Activated naive CD8-positive, alpha-beta T cell treated with anti-CD3 and anti-CD28 coated beads, Interleukin-2, amount 50 U/mL, for 16 hours (primary cell): ENCODE measurements at regions not wholly inside any gene's neighbourhood (a gene's known extent, or its start where the extent isn't known, plus 50 kb on each side); places are given as distances from the start of the nearest gene placed in this dataset.
"Not testable (repeated sequence)": the region's sequence is repeated elsewhere in the genome, so short reads cannot be mapped to it uniquely, and the experiment has no call there.

Source experiments
- DNase-seq: peaks from one replicate; pipeline ENCODE4 v3.0.0-alpha.2; 2020; ENCODE audit warnings: low read depth, low spot score

GRCh38 chr5:124962111-124962510 lies 215.7 kb upstream of the ZNF608 start:
- no peak for DNase-seq

DNA sequence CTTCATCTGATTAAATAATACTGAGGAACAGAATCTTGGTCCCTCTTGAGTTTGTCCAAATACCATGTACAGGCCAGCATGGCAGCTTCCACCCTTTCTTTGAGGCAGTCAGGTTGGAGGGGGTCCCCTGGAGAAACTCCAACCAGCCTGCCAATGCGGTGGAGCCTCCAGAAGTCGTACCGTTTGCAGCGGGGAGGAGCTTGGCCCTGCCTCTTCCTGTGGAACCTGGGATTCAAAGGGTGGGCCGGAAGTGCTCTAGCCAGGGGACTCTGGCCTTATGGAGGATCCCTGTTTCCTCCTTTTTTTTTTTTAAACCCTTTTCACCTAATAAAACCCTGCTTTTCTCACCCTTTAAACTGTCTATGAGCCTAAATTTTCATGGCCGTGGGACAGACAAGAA lies 216.3 kb upstream of the ZNF608 start:
- no peak for DNase-seq

GRCh38 chr5:124963236-124963919 lies 216.9 kb upstream of the ZNF608 start:
- DNase-seq = no peak

- DNase-seq = not testable (repeated sequence)
Measured at GRCh38 chr5:124966741-124967140, 220.3 kb upstream of the ZNF608 start.

DNA sequence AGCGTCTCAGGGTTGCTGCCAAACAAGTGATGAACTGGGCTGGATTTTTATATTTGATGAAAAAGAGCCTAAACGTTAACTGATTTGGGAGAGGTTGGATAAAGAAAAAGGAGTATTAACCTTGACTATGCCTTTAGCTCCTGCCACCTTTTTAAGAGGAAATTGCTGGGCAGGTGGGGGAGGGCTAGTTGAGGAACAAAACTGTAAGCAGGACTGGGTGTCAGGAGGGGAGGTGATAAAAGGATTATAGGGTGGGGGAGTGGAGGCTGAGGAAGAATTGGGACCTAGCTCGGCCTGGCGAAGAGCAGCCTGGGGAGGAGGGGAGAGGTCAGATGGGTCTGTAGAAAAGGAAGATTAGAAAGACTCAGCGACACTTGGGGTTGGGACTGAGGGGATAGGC lies 223.9 kb upstream of the ZNF608 start:
- not testable (repeated sequence) for DNase-seq

GRCh38 chr5:124972703-124973102 lies 226.3 kb upstream of the ZNF608 start:
- DNase-seq = no peak

GRCh38 chr5:124973661-124974060 lies 227.2 kb upstream of the ZNF608 start:
- no peak for DNase-seq

DNA sequence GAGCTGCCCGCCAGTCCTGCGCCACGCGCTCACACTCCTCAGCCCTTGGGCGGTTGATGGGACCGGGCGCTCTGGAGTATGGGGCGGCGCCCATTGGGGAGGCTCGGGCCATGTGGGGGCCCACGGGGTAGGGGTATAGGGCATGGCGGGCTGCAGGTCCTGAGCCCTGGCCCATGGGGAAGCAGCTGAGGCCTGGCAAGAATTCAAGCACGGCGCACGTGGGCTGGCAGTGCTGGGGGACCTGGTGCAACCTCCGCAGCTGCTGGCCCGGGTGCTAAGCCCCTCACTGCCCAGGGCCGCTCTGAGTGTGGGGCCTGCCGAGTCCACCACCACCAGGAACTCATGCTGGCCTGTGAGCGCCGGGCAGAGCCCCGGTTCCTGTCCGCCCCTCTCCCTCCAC lies 229.6 kb upstream of the ZNF608 start:
- no peak for DNase-seq

DNA sequence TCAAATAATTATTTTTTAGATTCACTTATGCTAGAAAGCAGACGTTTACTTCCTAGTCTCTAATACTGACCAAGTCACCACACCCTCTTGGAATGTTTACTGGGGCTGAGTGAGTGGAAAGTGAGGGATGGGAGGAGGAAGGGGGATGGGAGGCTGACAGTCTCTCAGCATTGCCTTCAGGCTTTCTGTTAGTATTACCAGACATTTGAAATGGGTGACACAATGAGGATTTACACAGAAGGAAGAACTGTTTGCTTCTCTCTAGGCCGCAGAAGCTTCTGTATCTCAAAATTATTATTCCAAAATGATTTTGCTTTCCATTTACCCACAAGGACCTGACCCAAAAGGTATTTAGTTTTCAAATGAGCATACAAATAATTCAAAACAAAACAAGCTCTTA lies 232.8 kb upstream of the ZNF608 start:
- DNase-seq = no peak

- DNase-seq = no peak
Measured at GRCh38 chr5:124980163-124980941, 233.9 kb upstream of the ZNF608 start.

- DNase-seq = no peak
Measured at GRCh38 chr5:124981901-124982300, 235.5 kb upstream of the ZNF608 start.

DNA sequence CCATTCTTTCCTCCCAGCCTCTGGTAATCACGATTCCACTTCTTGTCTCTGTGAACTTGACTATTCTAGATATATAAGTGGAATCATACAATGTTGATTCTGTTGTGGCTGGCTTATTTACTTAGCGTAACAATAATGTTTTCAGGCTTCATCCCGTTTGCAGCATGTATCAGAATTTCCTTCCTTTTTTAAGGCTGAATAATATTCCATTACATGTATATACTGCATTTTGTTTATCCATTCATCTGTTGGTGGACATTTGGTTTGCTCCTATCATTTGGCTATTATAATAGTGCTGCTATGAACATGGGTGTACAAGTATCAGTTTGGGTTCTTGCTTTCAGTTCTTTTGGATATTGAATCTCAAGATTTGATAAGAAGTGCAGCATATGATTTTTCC lies 239.7 kb upstream of the ZNF608 start:
- DNase-seq = no peak

- no peak for DNase-seq
Measured at GRCh38 chr5:124986667-124987066, 240.2 kb upstream of the ZNF608 start.

GRCh38 chr5:124987786-124988185 lies 241.3 kb upstream of the ZNF608 start:
- DNase-seq = not testable (repeated sequence)

DNA sequence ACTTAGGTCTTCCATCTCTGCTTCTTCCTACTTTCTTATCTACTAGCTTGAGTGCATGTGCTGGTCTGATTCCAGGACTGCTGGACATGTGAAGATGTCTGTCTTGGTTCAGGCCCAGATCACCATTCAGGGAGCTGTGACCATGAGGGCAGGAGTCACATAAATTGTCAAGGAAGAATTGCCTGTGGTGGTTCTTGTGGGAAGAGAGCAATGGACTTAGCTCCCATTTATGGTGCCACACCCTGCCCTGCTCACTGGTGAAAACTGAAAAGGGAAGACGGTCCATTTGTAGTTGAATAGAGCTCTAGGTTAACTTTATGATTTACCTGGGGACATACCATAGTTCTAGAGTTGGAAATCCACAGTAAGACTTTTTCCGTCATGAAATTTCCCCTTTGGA lies 244.3 kb upstream of the ZNF608 start:
- no peak for DNase-seq

DNA sequence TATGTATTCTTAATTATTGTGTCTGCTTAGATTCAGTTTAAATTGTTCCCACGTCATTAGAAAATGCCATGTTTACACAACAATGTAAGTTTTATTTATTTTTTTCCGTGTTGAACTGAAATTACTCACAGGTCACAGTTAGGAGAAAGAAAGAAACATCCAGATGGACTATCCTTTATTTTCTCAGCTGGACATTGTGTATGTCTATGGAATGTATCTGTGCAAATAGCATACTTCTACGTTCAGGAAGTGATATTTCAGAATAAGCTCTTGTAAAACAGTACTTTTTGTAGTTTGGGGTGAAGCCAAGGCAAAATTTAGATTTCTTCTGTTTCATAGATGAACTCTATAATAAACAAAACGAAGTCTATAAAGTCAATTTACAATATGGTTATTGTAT lies 249.0 kb upstream of the ZNF608 start:
- DNase-seq = no peak

DNA sequence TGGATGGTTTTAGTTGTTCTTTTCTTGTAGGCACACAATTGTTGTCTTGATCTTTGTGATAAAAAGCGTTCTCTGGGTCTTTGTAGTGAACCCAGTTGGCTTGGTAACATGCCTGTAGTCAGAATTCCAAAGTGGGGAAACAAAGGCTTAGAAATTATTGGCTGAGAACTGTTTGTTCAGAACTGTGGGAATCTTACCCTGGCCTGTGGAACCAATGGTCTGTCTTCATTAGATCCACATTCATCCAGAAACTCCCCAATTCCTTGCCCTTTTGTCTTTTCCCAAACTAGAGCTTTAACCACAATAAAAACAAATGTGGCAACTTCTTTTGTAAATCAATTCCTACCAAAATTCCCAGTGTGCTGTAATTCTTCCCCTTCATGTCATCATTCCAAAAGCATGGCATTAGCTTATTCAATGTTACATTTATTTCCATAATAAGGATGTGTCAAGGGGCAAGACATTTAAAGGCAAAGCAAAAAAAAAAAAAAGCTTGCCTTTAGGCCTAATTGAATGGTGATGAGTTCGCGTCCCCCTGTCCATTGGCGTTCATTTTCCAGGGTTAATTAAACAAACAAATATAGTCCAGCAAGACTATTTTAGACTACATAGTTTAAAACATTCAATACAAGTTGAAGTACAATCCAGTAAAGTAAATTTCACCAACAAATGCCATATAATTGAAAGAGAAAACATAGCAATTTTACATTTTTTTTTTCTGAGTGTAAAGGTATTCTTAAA lies 249.8 kb upstream of the ZNF608 start:
- no peak for DNase-seq

- DNase-seq = no peak
Measured at GRCh38 chr5:124996764-124997077, 250.3 kb upstream of the ZNF608 start.

GRCh38 chr5:124997186-124997893 lies 250.9 kb upstream of the ZNF608 start:
- no peak for DNase-seq

GRCh38 chr5:124998520-124998919 lies 252.1 kb upstream of the ZNF608 start:
- DNase-seq = no peak

DNA sequence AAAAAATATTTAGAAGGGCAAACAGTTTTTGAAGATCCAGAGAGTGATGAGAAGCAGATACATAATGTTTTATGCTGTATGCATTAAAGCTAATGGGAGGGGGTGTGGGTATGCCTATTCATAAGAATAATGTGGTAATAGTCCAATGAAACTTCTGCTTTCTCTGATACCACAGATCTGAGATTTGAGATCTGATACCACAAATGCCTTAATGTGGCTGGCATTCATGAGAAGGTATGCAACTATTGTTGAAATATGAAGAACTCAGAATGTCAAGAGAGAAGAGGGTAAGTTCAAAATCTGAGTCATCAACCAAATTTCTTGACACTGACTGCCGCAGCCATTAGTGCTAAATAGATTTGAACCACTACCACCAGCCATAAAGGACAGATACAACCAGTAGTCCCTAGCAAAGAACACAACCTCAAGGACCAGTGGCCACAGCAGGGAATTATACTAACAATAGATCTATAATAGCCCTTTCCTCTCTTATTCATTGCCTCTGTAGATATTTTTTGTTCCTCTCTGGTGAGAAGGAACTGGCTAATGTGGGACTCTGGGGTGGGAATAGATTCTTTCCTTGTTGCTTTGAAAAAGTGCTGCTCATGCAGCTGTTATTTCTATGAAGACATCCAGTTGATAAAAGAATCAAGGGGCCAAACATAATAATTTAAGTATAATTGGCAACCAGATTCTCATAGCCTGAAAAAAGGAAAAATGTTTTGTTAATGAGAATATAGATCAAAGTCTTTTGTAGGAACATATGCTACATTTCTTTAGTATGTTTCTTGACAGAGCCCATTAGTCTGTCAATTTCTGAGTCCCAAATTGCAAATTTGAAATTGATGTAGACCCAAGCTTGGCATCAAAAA lies 256.5 kb upstream of the ZNF608 start:
- DNase-seq = no peak
